Epithelial cell of esophagus (primary cell): ENCODE measurements at regions not wholly inside any gene's neighbourhood (a gene's known extent, or its start where the extent isn't known, plus 50 kb on each side); places are given as distances from the start of the nearest gene placed in this dataset.

ENCODE experiments used
- DNase-seq: peaks from one replicate; pipeline ENCODE4 v3.0.0; 2010; ENCODE audit warnings: low read depth
- H3K4me3 ChIP-seq: 2 replicates; pipeline ENCODE4 v1.5.1; 2011; ENCODE audit warnings: mild to moderate bottlenecking, low read length, control low read depth
- CTCF ChIP-seq: IDR thresholded peaks from 2 replicates; pipeline ENCODE4 v1.5.1; 2011; ENCODE audit warnings: low read depth, mild to moderate bottlenecking, low read length, control low read depth, inconsistent platforms; ENCODE audit not compliant: insufficient read depth; ENCODE audit errors: missing control alignments

GRCh38 chr18:40347261-40347660, 1607.8 kb upstream of the PIK3C3 start:
- no peak for TF ChIP-seq CTCF
- DNase-seq = no peak
- H3K4me3 ChIP-seq = no peak overlapping the region

- H3K4me3 ChIP-seq = no peak overlapping the region
- DNase-seq = no peak
- TF ChIP-seq CTCF = no peak
Measured at GRCh38 chr18:40346146-40346545, 1608.9 kb upstream of the PIK3C3 start.

GRCh38 chr18:40341701-40342100, 1613.3 kb upstream of the PIK3C3 start:
- no peak overlapping the region for H3K4me3 ChIP-seq
- no peak for TF ChIP-seq CTCF
- DNase-seq = no peak

DNA sequence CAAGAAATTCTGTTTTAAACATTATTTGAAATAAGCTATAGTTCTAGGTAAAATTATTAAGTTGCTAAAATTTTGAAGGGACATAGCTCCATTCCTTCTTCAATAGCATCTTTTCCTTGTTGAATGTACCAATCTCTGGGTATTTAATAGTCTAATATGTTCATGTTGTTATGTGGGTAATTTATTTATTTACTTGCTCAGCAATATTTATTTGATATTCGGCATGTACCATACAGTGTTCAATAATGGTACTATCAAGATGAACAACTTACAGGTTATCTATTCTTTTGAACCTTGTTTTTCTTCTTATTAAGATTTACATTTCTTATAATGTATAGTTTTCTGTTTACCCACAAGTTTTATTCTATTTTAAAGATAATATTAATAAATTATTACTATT, 1616.8 kb upstream of the PIK3C3 start:
- H3K4me3 ChIP-seq = no peak overlapping the region
- DNase-seq = no peak
- TF ChIP-seq CTCF = no peak

- TF ChIP-seq CTCF = no peak
- H3K4me3 ChIP-seq = no peak overlapping the region
- no peak for DNase-seq
Measured at GRCh38 chr18:40326985-40327384, 1628.0 kb upstream of the PIK3C3 start.

GRCh38 chr18:40325988-40326387, 1629.0 kb upstream of the PIK3C3 start:
- no peak for DNase-seq
- no peak for TF ChIP-seq CTCF
- H3K4me3 ChIP-seq = no peak overlapping the region

- TF ChIP-seq CTCF = no peak
- no peak for DNase-seq
- no peak overlapping the region for H3K4me3 ChIP-seq
Measured at GRCh38 chr18:40314199-40314598, 1640.8 kb upstream of the PIK3C3 start.
